OCI-LY1 (cell line): ENCODE measurements at regions not wholly inside any gene's neighbourhood (a gene's known extent, or its start where the extent isn't known, plus 50 kb on each side); places are given as distances from the start of the nearest gene placed in this dataset.

Source experiments
- H2AFZ ChIP-seq: fragments of 200-600 bp; sonication (generic), shearing (Covaris generic); 2 replicates; pipeline ENCODE4 v1.6.0; 2014; ENCODE audit warnings: antibody characterized with exemption, mild to moderate bottlenecking, low read length
- H3F3A ChIP-seq: fragments of 200-600 bp; sonication (generic), shearing (Covaris generic); 2 replicates; pipeline ENCODE4 v1.6.0; 2014; ENCODE audit warnings: mild to moderate bottlenecking, antibody characterized with exemption, low read length, moderate library complexity; ENCODE audit not compliant: insufficient read depth
- H3K27ac ChIP-seq: fragments of 200-600 bp; sonication (generic); 2 replicates; pipeline ENCODE4 v1.5.1; 2014; ENCODE audit warnings: low read length, mixed run types, mild to moderate bottlenecking, low read depth; ENCODE audit not compliant: poor library complexity, severe bottlenecking
- H3K27me3 ChIP-seq: fragments of 200-600 bp; sonication (generic); 2 replicates; pipeline ENCODE4 v1.6.0; 2014; ENCODE audit warnings: antibody characterized with exemption, mild to moderate bottlenecking, low read length, moderate library complexity; ENCODE audit not compliant: insufficient read depth
- H3K36me3 ChIP-seq: fragments of 200-600 bp; sonication (generic); 2 replicates; pipeline ENCODE4 v1.6.1; 2014; ENCODE audit warnings: mild to moderate bottlenecking, antibody characterized with exemption, low read length, moderate library complexity, mixed read lengths; ENCODE audit not compliant: insufficient read depth
- H3K4me1 ChIP-seq: fragments of 200-600 bp; sonication (generic); 2 replicates; pipeline ENCODE4 v1.5.1; 2014; ENCODE audit warnings: mild to moderate bottlenecking, low read length, moderate library complexity; ENCODE audit not compliant: insufficient read depth, severe bottlenecking
- H3K4me2 ChIP-seq: fragments of 200-600 bp; sonication (generic), shearing (Covaris generic); 2 replicates; pipeline ENCODE4 v1.6.1; 2014; ENCODE audit warnings: low read length
- H3K4me3 ChIP-seq: fragments of 200-600 bp; sonication (generic); 2 replicates; pipeline ENCODE4 v1.5.1; 2014; ENCODE audit warnings: low read length, low read depth, mild to moderate bottlenecking, mixed read lengths; ENCODE audit not compliant: poor library complexity, severe bottlenecking
- H3K79me2 ChIP-seq: fragments of 200-600 bp; shearing (Covaris generic); 2 replicates; pipeline ENCODE4 v1.6.1; 2016; ENCODE audit warnings: mixed run types, low read length, mixed read lengths; ENCODE audit not compliant: insufficient read depth
- H3K9ac ChIP-seq: fragments of 200-600 bp; sonication (generic), shearing (Covaris generic); 2 replicates; pipeline ENCODE4 v1.6.1; 2014; ENCODE audit warnings: mild to moderate bottlenecking, low read length, mixed read lengths
- H3K9me2 ChIP-seq: fragments of 200-600 bp; sonication (generic), shearing (Covaris generic); 2 replicates; pipeline ENCODE4 v1.6.1; 2014; ENCODE audit warnings: low read depth, mild to moderate bottlenecking, low read length, mixed read lengths
- H3K9me3 ChIP-seq: fragments of 200-600 bp; shearing (Covaris generic); 2 replicates; pipeline ENCODE4 v1.6.1; 2014; ENCODE audit warnings: low read length, mixed read lengths
- H4K20me1 ChIP-seq: fragments of 200-600 bp; sonication (generic), shearing (Covaris generic); 2 replicates; pipeline ENCODE4 v1.6.0; 2016; ENCODE audit warnings: mild to moderate bottlenecking, low read length; ENCODE audit not compliant: insufficient read depth
- EZH2 ChIP-seq: fragments of 200-600 bp; sonication (generic), shearing (Covaris generic); IDR thresholded peaks from 2 replicates; pipeline ENCODE4 v1.8.0; 2017; ENCODE audit warnings: borderline replicate concordance, mixed run types, mild to moderate bottlenecking, antibody characterized with exemption, low read length, moderate library complexity, mixed read lengths
- TF ChIP-seq, protein P1 (sequence below): fragments of 200-600 bp; sonication (generic), shearing (Covaris generic); IDR thresholded peaks from 2 replicates; pipeline ENCODE4 v1.5.1; 2017; ENCODE audit warnings: mild to moderate bottlenecking, antibody characterized with exemption, low read length, moderate library complexity, mixed read lengths

DNA sequence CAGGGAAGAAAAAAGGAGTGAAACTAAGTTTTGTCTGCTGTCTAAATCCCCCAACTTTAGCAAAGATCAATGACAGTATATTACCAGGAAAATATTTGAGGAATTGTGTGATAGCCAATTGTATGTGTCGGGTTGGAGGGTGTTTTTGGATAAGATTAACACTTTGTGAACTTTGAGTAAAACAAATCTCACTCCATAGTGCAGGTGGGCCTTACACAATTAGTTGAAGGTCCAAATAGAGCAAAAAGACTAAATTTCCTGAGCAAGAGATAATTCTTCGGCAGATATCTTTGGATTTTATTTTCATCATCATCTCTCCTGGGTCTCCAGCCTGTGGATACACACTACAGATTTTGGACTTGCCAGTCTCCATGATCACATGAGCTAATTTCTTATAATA lies 152.8 kb upstream of the CWC22 start:
- Histone ChIP-seq H3F3A (no peaks in the 10 kb centered on the region), H2AFZ (no peak overlapping the region), H3K27me3 (no peaks in the 10 kb centered on the region), H3K4me3 (no peak overlapping the region), H4K20me1 (no peaks in the 10 kb centered on the region), H3K4me2 (no peak overlapping the region), H3K36me3 (no peaks in the 10 kb centered on the region), H3K9me3 (no peaks in the 10 kb centered on the region), H3K9me2 (no peaks in the 10 kb centered on the region), H3K4me1 (no peaks in the 10 kb centered on the region), H3K79me2 (no peaks in the 10 kb centered on the region), H3K27ac (no peak overlapping the region), H3K9ac (no peak overlapping the region)
- TF ChIP-seq EZH2, result no peak
- TF ChIP-seq, protein P1, sequence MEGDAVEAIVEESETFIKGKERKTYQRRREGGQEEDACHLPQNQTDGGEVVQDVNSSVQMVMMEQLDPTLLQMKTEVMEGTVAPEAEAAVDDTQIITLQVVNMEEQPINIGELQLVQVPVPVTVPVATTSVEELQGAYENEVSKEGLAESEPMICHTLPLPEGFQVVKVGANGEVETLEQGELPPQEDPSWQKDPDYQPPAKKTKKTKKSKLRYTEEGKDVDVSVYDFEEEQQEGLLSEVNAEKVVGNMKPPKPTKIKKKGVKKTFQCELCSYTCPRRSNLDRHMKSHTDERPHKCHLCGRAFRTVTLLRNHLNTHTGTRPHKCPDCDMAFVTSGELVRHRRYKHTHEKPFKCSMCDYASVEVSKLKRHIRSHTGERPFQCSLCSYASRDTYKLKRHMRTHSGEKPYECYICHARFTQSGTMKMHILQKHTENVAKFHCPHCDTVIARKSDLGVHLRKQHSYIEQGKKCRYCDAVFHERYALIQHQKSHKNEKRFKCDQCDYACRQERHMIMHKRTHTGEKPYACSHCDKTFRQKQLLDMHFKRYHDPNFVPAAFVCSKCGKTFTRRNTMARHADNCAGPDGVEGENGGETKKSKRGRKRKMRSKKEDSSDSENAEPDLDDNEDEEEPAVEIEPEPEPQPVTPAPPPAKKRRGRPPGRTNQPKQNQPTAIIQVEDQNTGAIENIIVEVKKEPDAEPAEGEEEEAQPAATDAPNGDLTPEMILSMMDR, result no peak

DNA sequence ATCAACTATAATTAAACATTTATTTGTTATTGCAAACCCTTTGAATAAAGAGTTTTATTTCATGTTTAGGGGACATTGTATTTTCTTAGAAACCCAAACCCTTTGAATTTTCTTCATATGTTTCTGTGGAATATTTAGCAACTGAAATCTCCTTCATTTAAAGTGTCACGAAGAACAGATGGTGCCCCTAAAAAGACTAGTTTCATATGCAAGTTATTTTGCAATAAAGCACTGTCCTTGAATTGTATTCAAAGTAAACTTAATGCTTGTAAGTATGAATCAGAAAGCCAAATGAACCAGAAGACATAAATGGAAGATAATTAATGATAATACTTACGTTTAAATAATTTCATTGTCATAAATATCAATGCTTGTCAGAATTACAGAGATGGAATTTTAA lies 151.9 kb upstream of the CWC22 start:
- Histone ChIP-seq H3K4me2 (no peak overlapping the region), H3K4me1 (no peaks in the 10 kb centered on the region), H3K27ac (no peak overlapping the region), H2AFZ (no peak overlapping the region), H3F3A (no peaks in the 10 kb centered on the region), H3K9ac (no peak overlapping the region), H3K4me3 (no peak overlapping the region), H3K9me2 (no peaks in the 10 kb centered on the region), H3K36me3 (no peaks in the 10 kb centered on the region), H3K27me3 (no peaks in the 10 kb centered on the region), H4K20me1 (no peaks in the 10 kb centered on the region), H3K79me2 (no peaks in the 10 kb centered on the region), H3K9me3 (no peaks in the 10 kb centered on the region)
- TF ChIP-seq, protein P1, result no peak

DNA sequence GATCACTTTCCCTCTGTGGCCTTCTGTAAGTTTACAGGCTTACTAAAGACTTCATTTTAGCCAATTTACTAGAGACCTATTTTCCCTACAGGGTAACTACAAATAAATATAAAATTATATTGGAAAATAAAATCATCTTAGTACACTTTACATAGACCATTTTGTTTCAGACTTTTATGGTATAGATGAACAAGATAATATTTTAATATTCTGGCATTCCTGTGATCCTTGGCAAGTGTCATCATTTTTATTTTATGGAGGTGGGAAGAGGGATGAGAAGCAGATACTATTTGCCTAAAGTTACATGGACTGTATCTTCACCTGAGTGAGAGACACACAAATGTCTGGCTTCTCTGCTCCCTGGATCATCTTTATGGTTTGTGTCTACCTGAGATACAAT lies 149.6 kb upstream of the CWC22 start:
- Histone ChIP-seq H3K36me3 (no peaks in the 10 kb centered on the region), H4K20me1 (no peaks in the 10 kb centered on the region), H3F3A (no peaks in the 10 kb centered on the region), H3K9me3 (no peaks in the 10 kb centered on the region), H3K4me2 (no peak overlapping the region), H3K9me2 (no peaks in the 10 kb centered on the region), H3K4me3 (no peak overlapping the region), H3K27me3 (no peaks in the 10 kb centered on the region), H3K9ac (no peak overlapping the region), H3K4me1 (no peaks in the 10 kb centered on the region), H3K79me2 (no peaks in the 10 kb centered on the region), H2AFZ (no peak overlapping the region), H3K27ac (no peak overlapping the region)
- TF ChIP-seq, protein P1, result no peak
- TF ChIP-seq EZH2, result no peak
